Thoracic aorta (tissue), 2 donors: ENCODE measurements at regions not wholly inside any gene's neighbourhood (a gene's known extent, or its start where the extent isn't known, plus 50 kb on each side); places are given as distances from the start of the nearest gene placed in this dataset.

Experiments
- ATAC-seq: fragments of 150-250 bp; one replicate; pipeline ENCODE4 v1.8.0; 2017; ENCODE audit warnings: low read depth; ENCODE audit not compliant: insufficient number of reproducible peaks, low FRiP score
- DNase-seq: peaks from one replicate; pipeline ENCODE4 v3.0.0-alpha.2; 2020; ENCODE audit warnings: low spot score
- H3K27ac ChIP-seq, 2 donors: fragments of 200-600 bp; sonication (generic); 1 replicate in 1 of 2; 2 replicates in 1 of 2; pipeline ENCODE4 v1.5.1; 2016; ENCODE audit warnings: mild to moderate bottlenecking in 2 of 2, moderate library complexity in 2 of 2
- H3K27me3 ChIP-seq: fragments of 200-600 bp; sonication (generic); replicated peaks from 2 replicates; pipeline ENCODE4 v1.6.0; 2016; ENCODE audit warnings: mild to moderate bottlenecking; ENCODE audit not compliant: insufficient read depth
- H3K36me3 ChIP-seq: fragments of 200-600 bp; sonication (generic); one replicate; pipeline ENCODE4 v1.5.1; 2016
- H3K4me1 ChIP-seq, 2 donors: fragments of 200-600 bp; sonication (generic); 1 replicate in 1 of 2; 2 replicates in 1 of 2; pipeline versions ENCODE4 v1.5.1 to v1.6.0; 2016; ENCODE audit warnings: low read depth in 2 of 2, mild to moderate bottlenecking in 1 of 2; ENCODE audit not compliant: control insufficient read depth in 1 of 2
- H3K4me3 ChIP-seq: fragments of 200-600 bp; sonication (generic); 2 replicates; pipeline ENCODE4 v1.5.1; 2016; ENCODE audit warnings: mild to moderate bottlenecking
- H3K9me3 ChIP-seq: fragments of 200-600 bp; sonication (generic); 2 replicates; pipeline ENCODE4 v1.5.1; 2016
- TF ChIP-seq, protein P1 (sequence below): fragments of 200-600 bp; sonication (generic); IDR thresholded peaks from one replicate; pipeline ENCODE4 v1.5.1; 2019; ENCODE audit warnings: antibody characterized with exemption

DNA sequence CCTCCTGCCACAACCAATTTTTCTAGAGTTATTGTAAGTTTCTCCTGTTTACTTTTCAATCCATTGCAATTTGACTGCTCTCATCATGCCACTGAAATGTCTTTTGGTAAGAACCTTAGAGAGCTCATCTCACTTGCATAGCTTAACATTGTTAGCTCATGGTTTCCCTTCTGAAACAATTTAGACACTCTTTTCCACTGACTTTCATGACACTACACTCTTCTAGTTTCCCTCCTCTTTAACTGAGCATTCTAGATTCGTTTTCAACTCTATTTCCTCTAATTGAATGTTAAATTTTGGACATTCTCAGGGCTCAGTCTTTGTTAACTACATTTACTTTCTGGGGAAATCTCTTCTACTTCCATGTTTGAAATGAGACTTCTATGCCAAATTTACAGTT, 369.1 kb downstream of the JRKL start:
- no peak for ATAC-seq
- Histone ChIP-seq H3K4me3 (no peak overlapping the region), H3K36me3 (no peaks in the 10 kb centered on the region), H3K27me3 (no peaks in the 10 kb centered on the region), H3K4me1 (no peaks in the 10 kb centered on the region), H3K27ac (no peak overlapping the region), H3K9me3 (no peaks in the 10 kb centered on the region)
- no peak for DNase-seq
- TF ChIP-seq, protein P1, sequence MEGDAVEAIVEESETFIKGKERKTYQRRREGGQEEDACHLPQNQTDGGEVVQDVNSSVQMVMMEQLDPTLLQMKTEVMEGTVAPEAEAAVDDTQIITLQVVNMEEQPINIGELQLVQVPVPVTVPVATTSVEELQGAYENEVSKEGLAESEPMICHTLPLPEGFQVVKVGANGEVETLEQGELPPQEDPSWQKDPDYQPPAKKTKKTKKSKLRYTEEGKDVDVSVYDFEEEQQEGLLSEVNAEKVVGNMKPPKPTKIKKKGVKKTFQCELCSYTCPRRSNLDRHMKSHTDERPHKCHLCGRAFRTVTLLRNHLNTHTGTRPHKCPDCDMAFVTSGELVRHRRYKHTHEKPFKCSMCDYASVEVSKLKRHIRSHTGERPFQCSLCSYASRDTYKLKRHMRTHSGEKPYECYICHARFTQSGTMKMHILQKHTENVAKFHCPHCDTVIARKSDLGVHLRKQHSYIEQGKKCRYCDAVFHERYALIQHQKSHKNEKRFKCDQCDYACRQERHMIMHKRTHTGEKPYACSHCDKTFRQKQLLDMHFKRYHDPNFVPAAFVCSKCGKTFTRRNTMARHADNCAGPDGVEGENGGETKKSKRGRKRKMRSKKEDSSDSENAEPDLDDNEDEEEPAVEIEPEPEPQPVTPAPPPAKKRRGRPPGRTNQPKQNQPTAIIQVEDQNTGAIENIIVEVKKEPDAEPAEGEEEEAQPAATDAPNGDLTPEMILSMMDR, result no peak

DNA sequence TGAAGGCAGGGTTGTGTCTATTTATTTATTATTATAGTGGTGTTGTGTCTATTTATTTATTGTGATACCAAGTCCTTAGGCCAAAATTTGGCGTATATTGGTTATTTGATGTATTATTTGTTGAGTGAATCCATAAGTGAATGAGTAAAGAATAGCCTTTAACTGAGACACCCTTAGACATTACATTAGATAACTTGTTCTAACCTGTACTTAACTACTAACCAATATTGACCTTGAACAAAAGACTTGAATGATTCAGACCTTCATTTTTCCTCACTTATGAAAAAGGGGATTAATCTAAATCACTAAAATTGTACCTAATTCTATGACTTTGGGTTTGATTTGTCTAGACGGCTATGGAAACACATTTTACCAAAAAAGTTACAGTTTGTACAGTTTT, 370.5 kb downstream of the JRKL start:
- Histone ChIP-seq H3K36me3 (no peaks in the 10 kb centered on the region), H3K9me3 (no peaks in the 10 kb centered on the region), H3K27me3 (no peaks in the 10 kb centered on the region), H3K27ac (no peak overlapping the region), H3K4me3 (no peak overlapping the region), H3K4me1 (no peaks in the 10 kb centered on the region)
- DNase-seq (no peak), ATAC-seq (no peak)
- TF ChIP-seq, protein P1, result no peak

DNA sequence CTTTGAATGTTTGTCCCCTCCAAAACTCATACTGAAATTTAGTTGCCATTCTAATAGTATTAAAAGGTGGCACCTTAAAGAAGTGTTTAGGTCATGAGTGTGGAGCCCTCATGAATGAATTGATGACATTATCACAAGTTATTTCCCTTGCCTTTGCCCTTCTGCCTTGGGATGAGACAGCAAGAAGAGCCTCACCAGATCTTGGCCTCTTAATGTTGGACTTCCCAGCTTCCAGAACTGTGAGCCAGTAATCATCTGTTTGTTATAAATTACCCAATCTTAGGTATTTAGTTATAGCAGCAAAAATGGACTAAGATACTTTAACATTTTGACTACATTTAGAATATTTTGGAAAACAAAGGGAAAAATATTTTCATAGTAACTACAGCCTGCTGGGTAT, 371.0 kb downstream of the JRKL start:
- no peaks in the 10 kb centered on the region for H3K36me3 ChIP-seq
- TF ChIP-seq, protein P1, result no peak
- no peaks in the 10 kb centered on the region for H3K4me1 ChIP-seq
- H3K27ac ChIP-seq, result no peak overlapping the region
- DNase-seq, result no peak
- no peak for ATAC-seq
- no peak overlapping the region for H3K4me3 ChIP-seq
- H3K9me3 ChIP-seq, result no peaks in the 10 kb centered on the region
- no peaks in the 10 kb centered on the region for H3K27me3 ChIP-seq

DNA sequence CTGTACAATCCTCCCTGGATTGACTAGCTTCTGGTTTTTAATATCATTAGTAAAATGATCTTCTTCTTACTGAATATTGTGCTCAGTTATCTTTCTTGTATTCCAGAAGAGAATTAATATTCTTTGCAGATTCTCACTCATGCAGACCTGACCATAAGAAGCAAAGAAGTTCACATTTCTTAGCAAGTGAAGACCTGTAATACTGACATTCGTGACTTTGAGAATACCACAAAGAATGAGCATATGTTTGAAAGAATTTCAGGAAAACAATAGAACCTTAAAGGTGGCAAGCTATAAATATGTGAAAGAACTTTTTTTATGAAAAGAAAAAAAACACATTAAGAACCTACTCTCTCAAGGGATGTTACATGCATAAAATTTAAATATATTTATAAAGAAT, 371.6 kb downstream of the JRKL start:
- H3K27ac ChIP-seq, result no peak overlapping the region

DNA sequence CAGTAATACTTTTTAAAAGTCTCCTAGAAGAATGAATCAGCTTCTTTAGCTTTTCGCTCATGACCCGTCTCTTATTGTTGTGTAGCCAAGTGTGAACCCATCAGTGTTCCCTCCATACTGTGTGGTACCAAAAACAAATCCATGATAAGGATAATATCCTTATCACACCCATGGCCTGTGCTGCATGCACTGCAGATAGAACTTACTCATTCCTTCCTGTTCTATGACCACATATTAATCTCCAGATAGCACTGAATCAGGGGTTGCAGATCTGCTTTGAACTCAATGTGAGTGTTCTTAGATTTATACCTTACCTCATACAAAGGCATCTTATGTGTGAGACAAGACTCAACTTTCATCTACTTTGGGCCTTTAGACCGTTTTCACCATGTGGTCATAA, 373.4 kb downstream of the JRKL start:
- ATAC-seq (no peak), DNase-seq (no peak)
- Histone ChIP-seq H3K27me3 (no peaks in the 10 kb centered on the region), H3K4me3 (no peak overlapping the region), H3K4me1 (no peaks in the 10 kb centered on the region), H3K9me3 (no peaks in the 10 kb centered on the region), H3K27ac (no peak overlapping the region), H3K36me3 (no peaks in the 10 kb centered on the region)
- TF ChIP-seq, protein P1, result no peak

More for the DNA sequence above, 371.6 kb downstream of the JRKL start:
- Histone ChIP-seq H3K4me1 (no peaks in the 10 kb centered on the region), H3K36me3 (no peaks in the 10 kb centered on the region), H3K4me3 (no peak overlapping the region), H3K9me3 (no peaks in the 10 kb centered on the region), H3K27me3 (no peaks in the 10 kb centered on the region)
- no peak for DNase-seq
- ATAC-seq, result no peak
- TF ChIP-seq, protein P1, result no peak
